H9 (cell line): ENCODE measurements at regions not wholly inside any gene's neighbourhood (a gene's known extent, or its start where the extent isn't known, plus 50 kb on each side); places are given as distances from the start of the nearest gene placed in this dataset.

ENCODE experiments used
- DNase-seq: peaks from one replicate; pipeline ENCODE4 v3.0.0-alpha.2; 2017
- H2AFZ ChIP-seq: one replicate; pipeline ENCODE4 v1.6.1; 2013; ENCODE audit warnings: mild to moderate bottlenecking, low read length, control low read depth, moderate library complexity
- H2AK5ac ChIP-seq: 2 replicates; pipeline ENCODE4 v1.6.1; 2013; ENCODE audit warnings: low read length, control low read depth, mixed read lengths; ENCODE audit not compliant: insufficient read length
- H2BK120ac ChIP-seq: one replicate; pipeline ENCODE4 v1.6.1; 2013; ENCODE audit warnings: low read depth, mild to moderate bottlenecking, low read length, control low read depth, inconsistent platforms; ENCODE audit not compliant: poor library complexity, severe bottlenecking
- H2BK12ac ChIP-seq: 2 replicates; pipeline ENCODE4 v1.6.1; 2013; ENCODE audit warnings: low read length, control low read depth, mixed read lengths, low read depth; ENCODE audit not compliant: insufficient read length
- H2BK15ac ChIP-seq: 2 replicates; pipeline ENCODE4 v1.6.1; 2013; ENCODE audit warnings: low read depth, low read length, control low read depth
- H2BK20ac ChIP-seq: one replicate; pipeline ENCODE4 v1.6.1; 2013; ENCODE audit warnings: low read depth, mild to moderate bottlenecking, low read length, control low read depth, inconsistent platforms; ENCODE audit not compliant: poor library complexity, severe bottlenecking
- H2BK5ac ChIP-seq: 2 replicates; pipeline ENCODE4 v1.6.1; 2013; ENCODE audit warnings: low read length, control low read depth, mixed read lengths; ENCODE audit not compliant: insufficient read length
- H3K14ac ChIP-seq: 2 replicates; pipeline ENCODE4 v1.6.1; 2013; ENCODE audit warnings: low read length, control low read depth; ENCODE audit not compliant: insufficient read depth
- H3K18ac ChIP-seq: 2 replicates; pipeline ENCODE4 v1.6.1; 2013; ENCODE audit warnings: low read depth, mild to moderate bottlenecking, mixed read lengths, low read length, control low read depth; ENCODE audit not compliant: insufficient read length
- H3K23ac ChIP-seq: 2 replicates; pipeline ENCODE4 v1.6.1; 2013; ENCODE audit warnings: low read length, control low read depth, mixed read lengths, low read depth; ENCODE audit not compliant: insufficient read length
- H3K23me2 ChIP-seq: 2 replicates; pipeline ENCODE4 v1.6.1; 2013; ENCODE audit warnings: low read depth, mild to moderate bottlenecking, mixed read lengths, low read length, control low read depth; ENCODE audit not compliant: insufficient read length, poor library complexity, severe bottlenecking
- H3K27ac ChIP-seq: 2 replicates; pipeline ENCODE4 v1.5.1; 2013; ENCODE audit warnings: low read length, control low read depth, mixed read lengths, low read depth; ENCODE audit not compliant: insufficient read length
- H3K27me3 ChIP-seq: 2 replicates; pipeline ENCODE4 v1.6.1; 2013; ENCODE audit warnings: low read length, control low read depth, inconsistent platforms; ENCODE audit not compliant: insufficient read depth
- H3K4ac ChIP-seq: 2 replicates; pipeline ENCODE4 v1.6.1; 2013; ENCODE audit warnings: low read depth, mild to moderate bottlenecking, control low read depth, inconsistent platforms, low read length, moderate library complexity
- H3K4me1 ChIP-seq: 2 replicates; pipeline ENCODE4 v1.6.1; 2013; ENCODE audit warnings: low read length, control low read depth, inconsistent platforms; ENCODE audit not compliant: insufficient read depth
- H3K4me2 ChIP-seq: 2 replicates; pipeline ENCODE4 v1.6.1; 2013; ENCODE audit warnings: low read length, control low read depth, mixed read lengths; ENCODE audit not compliant: insufficient read length, insufficient read depth
- H3K56ac ChIP-seq: 2 replicates; pipeline ENCODE4 v1.6.1; 2013; ENCODE audit warnings: low read depth, mild to moderate bottlenecking, mixed read lengths, low read length, control low read depth; ENCODE audit not compliant: insufficient read length
- H3K79me1 ChIP-seq: 2 replicates; pipeline ENCODE4 v1.6.1; 2013; ENCODE audit warnings: low read depth, mild to moderate bottlenecking, moderate library complexity, low read length, control low read depth, inconsistent platforms; ENCODE audit not compliant: insufficient read depth, poor library complexity, severe bottlenecking
- H3K79me2 ChIP-seq: 2 replicates; pipeline ENCODE4 v1.6.1; 2013; ENCODE audit warnings: low read length, control low read depth, inconsistent platforms; ENCODE audit not compliant: insufficient read depth
- H3K9ac ChIP-seq: 2 replicates; pipeline ENCODE4 v1.6.1; 2013; ENCODE audit warnings: low read length, control low read depth, mixed read lengths; ENCODE audit not compliant: insufficient read length; ENCODE audit errors: extremely low read depth
- H3K9me3 ChIP-seq: one replicate; pipeline ENCODE4 v1.6.1; 2013; ENCODE audit warnings: low read depth, low read length, inconsistent platforms; ENCODE audit not compliant: control insufficient read depth
- H3T11ph ChIP-seq: one replicate; pipeline ENCODE4 v1.6.1; 2013; ENCODE audit warnings: mild to moderate bottlenecking, low read length, control low read depth, inconsistent platforms
- H4K20me1 ChIP-seq: one replicate; pipeline ENCODE4 v1.6.1; 2013; ENCODE audit not compliant: control insufficient read depth, insufficient read length, insufficient read depth
- H4K5ac ChIP-seq: 2 replicates; pipeline ENCODE4 v1.6.1; 2013; ENCODE audit warnings: low read depth, mild to moderate bottlenecking, mixed read lengths, low read length, control low read depth; ENCODE audit not compliant: insufficient read length
- H4K8ac ChIP-seq: replicated peaks from 2 replicates; pipeline ENCODE4 v1.6.1; 2013; ENCODE audit warnings: low read length, control low read depth, mixed read lengths, low read depth; ENCODE audit not compliant: insufficient read length
- H4K91ac ChIP-seq: 2 replicates; pipeline ENCODE4 v1.6.1; 2013; ENCODE audit warnings: low read depth, mild to moderate bottlenecking, moderate library complexity, mixed read lengths, low read length, control low read depth; ENCODE audit not compliant: insufficient read length
- H3K27ac Mint-ChIP-seq, 3 experiments: 2 replicates in 2 of 3; 3 replicates in 1 of 3; pipeline ENCODE4 v1.8.0; 2020 to 2021; ENCODE audit warnings: mixed read lengths in 3 of 3, mild to moderate bottlenecking in 1 of 3, moderate library complexity in 1 of 3
- H3K27me3 Mint-ChIP-seq: 2 replicates; pipeline ENCODE4 v1.8.0; 2021; ENCODE audit warnings: low read depth, mild to moderate bottlenecking, moderate library complexity, mixed read lengths
- H3K36me3 Mint-ChIP-seq, 3 experiments: 2 replicates in 2 of 3; 3 replicates in 1 of 3; pipeline ENCODE4 v1.8.0; 2020 to 2021; ENCODE audit warnings: low read depth in 3 of 3, mixed read lengths in 3 of 3; ENCODE audit not compliant: insufficient read depth in 1 of 3
- H3K4me1 Mint-ChIP-seq, 2 experiments: 2 replicates each; pipeline ENCODE4 v1.8.0; 2020; ENCODE audit warnings: mixed read lengths in 2 of 2
- H3K4me3 Mint-ChIP-seq, 2 experiments: 2 replicates in 1 of 2; 3 replicates in 1 of 2; pipeline ENCODE4 v1.8.0; 2020 to 2021; ENCODE audit warnings: mild to moderate bottlenecking in 2 of 2, mixed read lengths in 2 of 2, moderate library complexity in 1 of 2
- H3K9me3 Mint-ChIP-seq, 2 experiments: 2 replicates in 1 of 2; 3 replicates in 1 of 2; pipeline ENCODE4 v1.8.0; 2020; ENCODE audit warnings: mild to moderate bottlenecking in 2 of 2, mixed read lengths in 2 of 2, moderate library complexity in 1 of 2
- WGBS: extraction: QIAGEN DNeasy Blood & Tissue Kit; methylation state at CpG from one replicate; pipeline ENCODE4 v1.1.7; 2013; ENCODE audit warnings: missing lambda C conversion rate, low lambda C conversion rate, mixed read lengths; ENCODE audit not compliant: insufficient read length; ENCODE audit errors: extremely low coverage; 5-methylcytosine and 5-hydroxymethylcytosine counted together
- TF ChIP-seq, protein P1 (sequence below): fragments of 200-600 bp; sonication (generic); conservative IDR thresholded peaks from 3 replicates; pipeline ENCODE4 v1.8.0; 2021; ENCODE audit warnings: antibody characterized with exemption, mild to moderate bottlenecking

GRCh38 chr11:122327528-122327927 is 211.5 kb upstream of the BLID start:
- Histone ChIP-seq H3K56ac (no peak overlapping the region), H2BK15ac (no peak overlapping the region), H4K5ac (no peak overlapping the region), H3K9ac (no peak overlapping the region), H2AK5ac (no peak overlapping the region), H3K4ac (no peak overlapping the region), H3T11ph (no peak overlapping the region), H2BK5ac (no peak overlapping the region), H3K4me2 (no peak overlapping the region), H3K18ac (no peak overlapping the region), H2BK12ac (no peak overlapping the region), H3K4me1 (0 out of 2 replicates have a peak, but pooled peaks cover 2% of the 10 kb centered on the region), H4K91ac (no peak overlapping the region), H2BK120ac (no peak overlapping the region), H3K23me2 (no peaks in the 10 kb centered on the region), H4K8ac (no peak overlapping the region), H3K14ac (no peak overlapping the region), H3K79me1 (no peaks in the 10 kb centered on the region), H3K23ac (no peak overlapping the region), H2AFZ (no peak overlapping the region), H3K27ac (no peak overlapping the region), H3K9me3 (no peaks in the 10 kb centered on the region), H2BK20ac (no peak overlapping the region), H4K20me1 (no peaks in the 10 kb centered on the region), H3K79me2 (no peaks in the 10 kb centered on the region; the same call in 1 of the 2 replicates), H3K27me3 (peaks cover 4% of the 10 kb centered on the region; the same call in 1 of the 2 replicates)
- TF ChIP-seq, protein P1, sequence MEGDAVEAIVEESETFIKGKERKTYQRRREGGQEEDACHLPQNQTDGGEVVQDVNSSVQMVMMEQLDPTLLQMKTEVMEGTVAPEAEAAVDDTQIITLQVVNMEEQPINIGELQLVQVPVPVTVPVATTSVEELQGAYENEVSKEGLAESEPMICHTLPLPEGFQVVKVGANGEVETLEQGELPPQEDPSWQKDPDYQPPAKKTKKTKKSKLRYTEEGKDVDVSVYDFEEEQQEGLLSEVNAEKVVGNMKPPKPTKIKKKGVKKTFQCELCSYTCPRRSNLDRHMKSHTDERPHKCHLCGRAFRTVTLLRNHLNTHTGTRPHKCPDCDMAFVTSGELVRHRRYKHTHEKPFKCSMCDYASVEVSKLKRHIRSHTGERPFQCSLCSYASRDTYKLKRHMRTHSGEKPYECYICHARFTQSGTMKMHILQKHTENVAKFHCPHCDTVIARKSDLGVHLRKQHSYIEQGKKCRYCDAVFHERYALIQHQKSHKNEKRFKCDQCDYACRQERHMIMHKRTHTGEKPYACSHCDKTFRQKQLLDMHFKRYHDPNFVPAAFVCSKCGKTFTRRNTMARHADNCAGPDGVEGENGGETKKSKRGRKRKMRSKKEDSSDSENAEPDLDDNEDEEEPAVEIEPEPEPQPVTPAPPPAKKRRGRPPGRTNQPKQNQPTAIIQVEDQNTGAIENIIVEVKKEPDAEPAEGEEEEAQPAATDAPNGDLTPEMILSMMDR: no peak
- no CpG with 5 or more reads among the region's 2 CpGs for WGBS
- Mint-ChIP-seq H3K27me3 (peaks cover 9% of the 10 kb centered on the region), H3K4me3 (no peak overlapping the region), H3K4me1 (no peaks in the 10 kb centered on the region), H3K36me3 (no peaks in the 10 kb centered on the region), H3K27ac (no peak overlapping the region), H3K9me3 (no peaks in the 10 kb centered on the region)
- no peak for DNase-seq
